Neuronal stem cell (in vitro differentiated cells): ENCODE measurements at regions not wholly inside any gene's neighbourhood (a gene's known extent, or its start where the extent isn't known, plus 50 kb on each side); places are given as distances from the start of the nearest gene placed in this dataset.

ENCODE experiments used
- DNase-seq: peaks from one replicate; pipeline ENCODE4 v3.0.0-alpha.2; 2013; ENCODE audit warnings: low spot score
- H2AFZ ChIP-seq: one replicate; pipeline ENCODE4 v1.6.1; 2013; ENCODE audit warnings: mild to moderate bottlenecking, low read length, inconsistent platforms
- H2AK5ac ChIP-seq: 2 replicates; pipeline ENCODE4 v1.6.1; 2013; ENCODE audit warnings: low read depth, mild to moderate bottlenecking, inconsistent platforms, low read length, moderate library complexity, mixed read lengths
- H2BK120ac ChIP-seq: 2 replicates; pipeline ENCODE4 v1.6.1; 2013; ENCODE audit warnings: low read depth, mild to moderate bottlenecking, inconsistent platforms, low read length, moderate library complexity, mixed read lengths
- H2BK12ac ChIP-seq: one replicate; pipeline ENCODE4 v1.6.1; 2013; ENCODE audit warnings: low read length, inconsistent platforms
- H2BK15ac ChIP-seq: 2 replicates; pipeline ENCODE4 v1.6.1; 2013; ENCODE audit warnings: mild to moderate bottlenecking, low read length, inconsistent platforms, mixed read lengths
- H2BK5ac ChIP-seq: one replicate; pipeline ENCODE4 v1.6.1; 2013; ENCODE audit warnings: inconsistent platforms, mild to moderate bottlenecking, low read length, moderate library complexity
- H3K14ac ChIP-seq: one replicate; pipeline ENCODE4 v1.6.1; 2013; ENCODE audit warnings: low read length, inconsistent platforms
- H3K18ac ChIP-seq: 2 replicates; pipeline ENCODE4 v1.6.1; 2013; ENCODE audit warnings: low read length, inconsistent platforms
- H3K23ac ChIP-seq: 2 replicates; pipeline ENCODE4 v1.6.1; 2013; ENCODE audit warnings: low read depth, mild to moderate bottlenecking, mixed read lengths, low read length, inconsistent platforms; ENCODE audit not compliant: poor library complexity
- H3K27ac ChIP-seq: replicated peaks from 3 replicates; pipeline ENCODE4 v1.5.1; 2013; ENCODE audit warnings: low read length, inconsistent platforms
- H3K27me3 ChIP-seq, 3 experiments: 2 replicates each; pipeline ENCODE4 v1.6.1; 2013; ENCODE audit warnings: low read length in 3 of 3, mild to moderate bottlenecking in 2 of 3, inconsistent platforms in 1 of 3, low read depth in 1 of 3, mixed read lengths in 1 of 3, moderate library complexity in 1 of 3; ENCODE audit not compliant: control insufficient read depth in 3 of 3, insufficient read depth in 3 of 3
- H3K36me3 ChIP-seq, 2 donors: replicated peaks in 1 of 2; 2 replicates each; pipeline ENCODE4 v1.6.1; 2013; ENCODE audit warnings: low read length in 2 of 2; ENCODE audit not compliant: control insufficient read depth in 2 of 2, insufficient read depth in 2 of 2
- H3K4ac ChIP-seq: 2 replicates; pipeline ENCODE4 v1.6.1; 2013; ENCODE audit warnings: inconsistent platforms, mild to moderate bottlenecking, low read length, moderate library complexity
- H3K4me1 ChIP-seq, 2 donors: 1 replicate in 1 of 2; 2 replicates in 1 of 2; pipeline ENCODE4 v1.6.1; 2013; ENCODE audit warnings: low read length in 2 of 2, low read depth in 1 of 2; ENCODE audit not compliant: control insufficient read depth in 2 of 2, insufficient read depth in 1 of 2
- H3K4me2 ChIP-seq: one replicate; pipeline ENCODE4 v1.6.1; 2013; ENCODE audit warnings: mild to moderate bottlenecking, low read length, inconsistent platforms; ENCODE audit not compliant: insufficient read depth, poor library complexity, severe bottlenecking
- H3K4me3 ChIP-seq, 2 donors: 2 replicates each; pipeline ENCODE4 v1.5.1; 2013; ENCODE audit warnings: low read length in 2 of 2, mild to moderate bottlenecking in 2 of 2, inconsistent platforms in 1 of 2, moderate library complexity in 1 of 2
- H3K79me1 ChIP-seq: one replicate; pipeline ENCODE4 v1.6.1; 2013; ENCODE audit warnings: low read depth, mild to moderate bottlenecking, inconsistent platforms, low read length, moderate library complexity
- H3K9ac ChIP-seq: one replicate; pipeline ENCODE4 v1.6.1; 2013; ENCODE audit warnings: mild to moderate bottlenecking, low read depth, low read length, inconsistent platforms; ENCODE audit not compliant: poor library complexity
- H3K9me3 ChIP-seq, 2 donors: replicated peaks in 1 of 2; 2 replicates each; pipeline versions ENCODE3 to v1.6.1; 2013; ENCODE audit warnings: low read length in 2 of 2, mild to moderate bottlenecking in 2 of 2, inconsistent platforms in 1 of 2, low read depth in 1 of 2, mixed read lengths in 1 of 2, moderate library complexity in 1 of 2; ENCODE audit not compliant: control insufficient read depth in 2 of 2, insufficient read depth in 1 of 2
- H4K8ac ChIP-seq: one replicate; pipeline ENCODE4 v1.6.1; 2013; ENCODE audit warnings: low read depth, mild to moderate bottlenecking, inconsistent platforms, low read length, moderate library complexity
- H4K91ac ChIP-seq: one replicate; pipeline ENCODE4 v1.6.1; 2013; ENCODE audit warnings: low read length, low read depth, mild to moderate bottlenecking, inconsistent platforms; ENCODE audit not compliant: poor library complexity
- WGBS, 2 donors: extraction: QIAGEN DNeasy Blood & Tissue Kit; methylation state at CpG; one replicate each; pipeline ENCODE4 v1.1.7; 2013; ENCODE audit warnings: missing lambda C conversion rate in 2 of 2, mixed read lengths in 1 of 2; ENCODE audit not compliant: insufficient read length in 2 of 2, insufficient replicate concordance in 1 of 2; ENCODE audit errors: extremely low coverage in 2 of 2; 5-methylcytosine and 5-hydroxymethylcytosine counted together

GRCh38 chr3:73733746-73734145 lies 109.0 kb upstream of the PDZRN3 start:
- H3K27me3 ChIP-seq: no peaks in the 10 kb centered on the region
- WGBS, 2 donors: no CpG with 5 or more reads among the region's 6 CpGs
- H2AFZ ChIP-seq: no peak overlapping the region
- no peak overlapping the region for H2BK5ac ChIP-seq
- H3K23ac ChIP-seq: no peak overlapping the region
- no peak overlapping the region for H3K14ac ChIP-seq
- no peak overlapping the region for H4K91ac ChIP-seq
- H3K18ac ChIP-seq: no peak overlapping the region
- H2BK12ac ChIP-seq: no peak overlapping the region
- H2BK120ac ChIP-seq: no peak overlapping the region
- H3K4me3 ChIP-seq: no peak overlapping the region
- H3K79me1 ChIP-seq: no peaks in the 10 kb centered on the region
- H4K8ac ChIP-seq: no peak overlapping the region
- H2AK5ac ChIP-seq: no peak overlapping the region
- no peaks in the 10 kb centered on the region for H3K9me3 ChIP-seq
- H2BK15ac ChIP-seq: no peak overlapping the region
- no peak overlapping the region for H3K9ac ChIP-seq
- peaks cover 4 to 6% of the 10 kb centered on the region in 2 donors for H3K4me1 ChIP-seq
- no peaks in the 10 kb centered on the region for H3K36me3 ChIP-seq
- no peak overlapping the region for H3K4ac ChIP-seq
- no peak overlapping the region for H3K4me2 ChIP-seq
- no peak overlapping the region for H3K27ac ChIP-seq
- DNase-seq: no peak

GRCh38 chr3:73729969-73730440 lies 105.3 kb upstream of the PDZRN3 start:
- no peaks in the 10 kb centered on the region for H3K9me3 ChIP-seq
- H2BK120ac ChIP-seq: no peak overlapping the region
- H4K8ac ChIP-seq: no peak overlapping the region
- no peak overlapping the region for H2BK15ac ChIP-seq
- H4K91ac ChIP-seq: no peak overlapping the region
- H3K4me3 ChIP-seq: peak overlapping the region in 1 of 2 donors; percentile 19
- no peak overlapping the region for H2AK5ac ChIP-seq
- no peak overlapping the region for H2BK12ac ChIP-seq
- no peak overlapping the region for H3K4me2 ChIP-seq
- H3K4ac ChIP-seq: no peak overlapping the region
- no peak for DNase-seq
- H3K27ac ChIP-seq: no peak overlapping the region
- H3K9ac ChIP-seq: no peak overlapping the region
- H2BK5ac ChIP-seq: no peak overlapping the region
- H3K36me3 ChIP-seq: no peaks in the 10 kb centered on the region
- H3K79me1 ChIP-seq: no peaks in the 10 kb centered on the region
- no peaks in the 10 kb centered on the region for H3K27me3 ChIP-seq
- peaks cover 13 to 20% of the 10 kb centered on the region in 2 donors for H3K4me1 ChIP-seq
- WGBS, 2 donors: no CpG with 5 or more reads among the region's 9 CpGs
- H3K18ac ChIP-seq: no peak overlapping the region
- H3K14ac ChIP-seq: no peak overlapping the region
- no peak overlapping the region for H3K23ac ChIP-seq
- no peak overlapping the region for H2AFZ ChIP-seq

GRCh38 chr3:73727854-73728253 lies 103.1 kb upstream of the PDZRN3 start:
- Histone ChIP-seq H3K4me2 (no peak overlapping the region), H3K9ac (no peak overlapping the region), H3K14ac (no peak overlapping the region), H2AK5ac (no peak overlapping the region), H3K36me3 (no peaks in the 10 kb centered on the region), H2BK12ac (no peak overlapping the region), H2BK5ac (no peak overlapping the region), H3K27me3 (no peaks in the 10 kb centered on the region), H3K18ac (no peak overlapping the region), H3K23ac (no peak overlapping the region), H2BK15ac (no peak overlapping the region), H3K79me1 (no peaks in the 10 kb centered on the region), H3K4me3 (no peak overlapping the region), H3K27ac (no peak overlapping the region), H4K8ac (no peak overlapping the region), H2AFZ (peak overlapping the region; percentile 83), H3K9me3 (no peaks in the 10 kb centered on the region), H3K4ac (no peak overlapping the region), H2BK120ac (no peak overlapping the region), H3K4me1 (peaks cover 13 to 16% of the 10 kb centered on the region in 2 donors), H4K91ac (no peak overlapping the region)
- no peak for DNase-seq
- no CpG with 5 or more reads among the region's 2 CpGs for WGBS, 2 donors

GRCh38 chr3:73727117-73727821 lies 102.5 kb upstream of the PDZRN3 start:
- Histone ChIP-seq H3K23ac (no peak overlapping the region), H4K91ac (no peak overlapping the region), H3K4me2 (no peak overlapping the region), H3K9ac (no peak overlapping the region), H2BK120ac (no peak overlapping the region), H2AFZ (peak overlapping the region; percentile 83), H2BK15ac (no peak overlapping the region), H3K27ac (no peak overlapping the region), H3K36me3 (no peaks in the 10 kb centered on the region), H3K4me1 (peaks cover 13 to 16% of the 10 kb centered on the region in 2 donors), H3K14ac (no peak overlapping the region), H3K4me3 (no peak overlapping the region), H3K27me3 (no peaks in the 10 kb centered on the region), H2BK12ac (no peak overlapping the region), H2AK5ac (no peak overlapping the region), H3K4ac (no peak overlapping the region), H4K8ac (no peak overlapping the region), H2BK5ac (no peak overlapping the region), H3K79me1 (no peaks in the 10 kb centered on the region), H3K9me3 (no peaks in the 10 kb centered on the region), H3K18ac (no peak overlapping the region)
- WGBS, 2 donors: no CpG with 5 or more reads among the region's 8 CpGs
- peak; percentile 20 for DNase-seq
